ENCODE measurements at regions not wholly inside any gene's neighbourhood (a gene's known extent, or its start where the extent isn't known, plus 50 kb on each side); places are given as distances from the start of the nearest gene placed in this dataset.

GRCh38 chr4:19748519-19749479, 502.9 kb upstream of the SLIT2 start:
- peak; percentile 22; the same call in 1 of the 2 replicates for TF ChIP-seq TAF1 (IDR thresholded peaks at IDR 0.05; ENCODE audit: borderline replicate concordance, insufficient read depth, low read length)
- TF ChIP-seq REST (IDR thresholded peaks at IDR 0.05; ENCODE audit: insufficient read depth in 1 of 2, low read depth in 2 of 2, low read length in 2 of 2), result peak in 1 of 2 experiments; percentile 28; a peak in 1 of 4 replicates
- TF ChIP-seq POLR2AphosphoS5 (IDR thresholded peaks at IDR 0.05; ENCODE audit: low read depth, low read length), result no peak
- TF ChIP-seq FOXP2 (optimal IDR thresholded peaks at IDR 0.05; ENCODE audit: borderline replicate concordance, extremely low read depth, extremely low read length, insufficient read depth), result peak; percentile 16

Measured in PFSK-1 (cell line).